ENCODE measurements at regions not wholly inside any gene's neighbourhood (a gene's known extent, or its start where the extent isn't known, plus 50 kb on each side); places are given as distances from the start of the nearest gene placed in this dataset.

DNA sequence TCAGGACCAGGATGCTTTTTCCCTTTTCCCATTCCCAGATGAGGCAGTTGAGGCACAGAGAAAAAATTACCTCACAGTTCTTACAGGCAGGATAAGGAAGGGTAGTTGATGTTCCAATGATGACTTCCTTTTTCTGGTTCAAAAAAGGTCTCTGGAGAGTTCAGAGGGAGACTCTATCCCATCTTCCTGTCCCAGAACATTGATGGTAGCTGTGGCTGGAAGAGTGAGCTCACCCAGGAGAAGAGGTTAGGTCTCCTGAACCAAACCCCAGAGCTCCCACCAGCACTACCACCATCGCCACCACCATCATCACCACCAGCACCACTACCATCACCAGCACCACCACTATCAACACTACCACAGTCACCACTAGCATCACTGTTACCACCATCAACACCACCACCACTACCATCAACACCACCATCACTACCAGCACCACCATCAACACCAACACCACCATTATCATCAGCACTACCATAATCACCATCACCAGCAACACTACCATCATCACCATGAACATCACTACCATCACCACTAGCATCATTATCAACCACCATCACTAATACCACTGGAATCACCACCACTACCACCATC, 105.5 kb upstream of the RUNX3 start:
- no peak for DNase-seq

DNA sequence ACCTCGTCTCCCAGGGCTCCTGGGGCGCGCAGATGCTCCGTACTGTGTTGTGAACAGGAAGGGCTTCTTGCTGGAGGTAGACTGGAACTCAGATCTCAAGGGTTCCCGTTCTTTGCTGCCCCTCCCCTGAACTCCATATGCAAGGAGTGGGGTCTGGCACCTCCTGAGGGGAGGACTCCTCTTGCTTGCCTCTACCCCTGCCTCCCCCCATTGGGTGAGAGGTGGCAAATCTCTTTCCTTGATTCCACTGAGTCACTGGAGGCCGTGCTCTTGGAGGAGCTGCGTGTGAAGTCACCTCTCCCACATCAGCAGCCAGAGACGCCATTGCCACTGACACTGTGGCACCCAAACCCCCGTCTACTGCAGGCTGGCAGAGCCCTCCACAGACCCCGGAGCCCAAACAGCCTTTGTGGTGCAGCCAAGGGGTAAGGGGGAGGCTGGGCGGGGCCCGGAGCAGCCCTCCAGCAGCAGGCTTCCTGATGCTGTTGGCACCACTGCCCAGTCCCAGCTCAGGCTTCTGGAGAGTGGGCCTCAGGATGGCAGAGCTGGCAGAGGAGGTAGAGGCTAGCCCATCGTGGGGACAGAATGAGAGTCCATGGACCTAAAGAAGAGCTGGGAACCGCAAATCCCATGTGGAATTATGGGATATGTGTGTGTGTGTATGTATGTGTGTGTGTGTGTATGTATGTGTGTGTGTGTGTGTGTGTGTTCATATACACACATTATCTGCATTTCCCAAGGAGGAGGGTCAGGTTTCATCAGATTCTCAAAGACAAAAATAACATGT, 104.9 kb upstream of the RUNX3 start:
- DNase-seq: no peak

DNA sequence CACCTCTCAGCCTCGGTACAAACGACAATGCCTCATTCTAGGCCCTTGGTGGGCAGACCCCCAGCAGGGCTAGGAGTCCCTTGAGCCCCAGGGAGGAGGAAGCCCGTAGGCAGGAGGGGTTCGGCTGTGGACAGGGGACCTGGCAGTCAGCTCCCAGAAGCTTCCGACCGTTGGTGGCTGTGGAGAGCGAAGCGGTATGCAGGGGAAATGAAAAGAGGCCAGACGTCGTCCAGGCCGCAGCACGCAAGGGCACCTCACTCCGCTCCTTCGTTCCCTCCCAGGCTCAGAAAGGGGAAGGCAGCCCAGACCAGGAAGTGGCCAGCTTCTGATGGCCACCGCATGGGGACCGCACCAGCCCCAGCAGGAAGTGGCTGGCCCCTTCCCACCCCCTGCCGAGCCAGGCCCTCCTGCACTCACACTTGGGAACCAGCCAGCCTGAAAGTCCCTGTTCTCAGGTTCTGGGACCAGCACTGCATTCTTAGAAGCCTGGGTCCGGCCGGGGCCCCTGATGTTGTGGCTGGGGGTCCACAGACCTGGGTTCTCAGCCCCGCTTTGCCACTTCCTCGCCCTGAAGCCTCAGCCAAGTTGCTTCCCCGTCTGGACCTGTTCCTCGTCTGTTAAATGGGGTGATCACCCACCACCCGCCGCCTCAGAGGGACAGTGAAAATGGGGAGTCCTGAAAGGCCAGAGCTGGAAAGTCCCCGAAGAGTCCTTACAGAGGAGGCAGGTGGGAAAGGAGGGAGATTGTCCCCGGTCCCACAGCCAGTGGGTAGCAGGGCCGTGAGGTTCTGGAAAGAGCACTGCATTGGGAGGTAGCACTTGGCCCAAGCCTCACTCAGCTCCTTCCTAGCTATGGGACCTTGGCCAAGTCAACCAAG, 104.0 kb upstream of the RUNX3 start:
- peak; percentile 16 for DNase-seq

DNA sequence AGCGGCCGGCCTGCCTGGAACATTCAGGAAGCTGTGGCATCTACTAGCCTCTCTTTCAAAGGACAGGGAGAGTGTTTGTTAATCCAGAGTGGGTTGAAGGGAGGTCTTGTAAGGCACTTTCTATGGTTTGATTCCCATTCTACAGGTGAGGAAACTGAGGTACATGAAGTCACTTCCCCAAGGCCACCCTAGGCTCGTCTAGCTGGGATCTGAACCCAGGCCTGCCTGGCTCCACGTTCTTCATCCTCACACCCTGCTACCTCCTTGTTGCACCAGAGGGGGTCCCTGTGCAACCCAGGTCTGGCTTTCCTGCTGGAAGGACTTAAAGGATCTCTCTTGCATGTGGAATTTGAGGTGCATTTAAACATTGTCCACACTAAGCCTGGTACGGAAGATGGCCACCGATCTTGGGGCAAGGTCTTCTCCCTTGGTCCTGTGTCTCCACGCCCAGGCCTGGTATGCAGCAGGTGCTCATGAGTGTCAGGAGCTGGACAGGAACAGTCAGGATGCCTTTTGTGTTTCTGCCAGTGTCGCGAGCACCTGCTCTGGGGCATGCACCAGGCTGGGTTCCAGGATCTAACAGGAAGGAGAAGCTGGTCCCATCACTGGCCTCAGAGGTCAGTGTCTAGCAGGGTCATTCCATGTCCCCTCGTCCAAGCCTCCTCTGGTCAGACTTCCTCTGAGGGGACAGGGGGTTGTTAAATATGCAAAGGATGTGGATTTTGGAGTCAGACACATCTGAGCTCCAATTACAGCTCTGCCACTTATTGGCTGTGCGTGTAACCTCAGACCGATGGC, 103.2 kb upstream of the RUNX3 start:
- no peak for DNase-seq

DNA sequence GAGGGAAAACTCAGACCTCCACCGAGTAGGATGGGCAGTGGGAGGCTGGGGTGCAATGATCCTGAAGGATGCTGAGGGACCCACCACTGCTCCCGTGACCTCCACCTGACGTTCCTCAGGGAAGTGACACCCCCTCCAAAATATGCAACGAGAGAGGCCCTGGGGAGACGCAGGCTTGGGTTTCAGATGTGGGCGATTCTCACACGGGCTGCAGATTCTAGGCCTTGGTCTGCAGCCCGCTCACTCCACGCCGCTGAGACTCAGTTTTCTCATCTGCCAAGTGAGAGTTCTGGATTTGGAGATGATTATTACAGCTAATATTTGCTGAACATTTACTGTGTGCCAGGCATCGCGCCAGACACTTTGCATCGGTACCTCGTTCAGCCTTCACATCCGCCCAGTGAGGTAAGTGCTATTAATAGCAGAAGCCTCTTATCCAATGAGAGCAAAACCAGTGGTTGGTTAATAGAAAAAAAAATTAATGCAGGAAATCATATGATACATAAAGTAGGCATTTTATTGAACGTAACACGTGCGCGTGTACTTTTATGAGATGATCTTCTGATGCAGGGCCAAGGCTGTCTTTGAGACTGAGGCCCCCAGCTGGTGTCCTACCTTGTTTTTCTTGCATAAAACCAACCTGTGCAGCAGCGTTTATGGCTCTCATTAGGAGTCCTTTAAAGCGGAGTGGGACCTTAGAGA, 102.0 kb upstream of the RUNX3 start:
- DNase-seq: peak; percentile 59

DNA sequence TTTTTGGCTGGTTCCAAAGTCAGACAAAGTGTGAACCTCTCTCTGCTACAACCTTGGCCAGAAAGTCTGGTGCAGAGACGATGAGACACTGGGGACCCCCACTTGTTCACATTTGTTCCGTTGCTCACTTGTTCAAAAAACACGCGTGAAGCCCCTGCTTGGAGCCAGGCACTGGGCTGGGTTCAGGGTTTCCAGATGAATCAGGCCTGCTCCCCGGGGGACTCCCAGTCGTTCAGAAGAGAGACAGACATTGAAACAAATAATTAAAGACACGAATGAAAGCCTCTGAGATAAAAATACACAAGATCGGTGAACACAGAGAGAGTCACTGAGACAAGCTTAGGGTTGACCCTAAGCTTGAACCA, 101.5 kb upstream of the RUNX3 start:
- DNase-seq: no peak

DNA sequence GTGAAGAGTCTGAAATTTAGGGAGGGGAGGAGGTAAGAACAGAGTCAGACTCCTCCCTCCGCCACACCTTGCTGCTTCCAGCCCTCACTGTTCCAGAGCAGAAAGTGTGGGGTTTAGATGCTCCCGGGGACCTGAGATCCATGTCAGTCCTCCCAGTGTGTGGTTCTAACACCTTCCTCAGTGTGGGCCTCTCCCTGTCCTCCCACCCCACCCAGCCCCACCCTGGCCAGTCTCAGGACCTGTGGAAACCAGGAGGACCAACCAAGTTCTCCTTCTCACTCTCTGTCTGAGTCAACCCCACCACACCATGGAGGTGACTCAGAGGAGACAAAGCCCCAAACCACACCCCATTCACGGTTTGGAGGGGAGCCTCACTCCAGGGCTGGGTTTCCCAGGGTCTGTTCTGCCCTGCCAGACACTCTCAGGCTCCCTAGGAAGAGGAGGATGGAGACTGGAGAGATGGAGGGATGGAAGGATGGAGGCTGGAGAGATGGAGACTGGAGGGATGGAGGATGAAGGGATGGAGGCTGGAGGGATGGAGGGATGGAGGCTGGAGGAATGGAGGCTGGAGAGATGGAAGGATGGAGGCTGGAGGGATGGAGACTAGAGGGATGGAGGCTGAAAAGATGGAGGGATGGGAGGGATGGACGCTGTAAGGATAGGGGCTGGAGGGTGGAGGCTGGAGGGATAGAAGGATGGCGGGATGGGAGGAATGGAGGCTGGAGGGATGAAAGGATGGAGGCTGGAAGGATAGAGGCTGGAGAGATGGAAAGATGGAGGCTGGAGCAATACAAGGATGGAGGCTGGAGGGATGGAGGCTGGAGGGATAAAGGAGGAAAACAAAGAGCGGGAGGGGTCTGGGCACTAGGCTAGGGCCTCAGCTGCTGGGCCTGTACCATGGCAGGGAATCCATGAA, 100.9 kb upstream of the RUNX3 start:
- no peak for DNase-seq

DNA sequence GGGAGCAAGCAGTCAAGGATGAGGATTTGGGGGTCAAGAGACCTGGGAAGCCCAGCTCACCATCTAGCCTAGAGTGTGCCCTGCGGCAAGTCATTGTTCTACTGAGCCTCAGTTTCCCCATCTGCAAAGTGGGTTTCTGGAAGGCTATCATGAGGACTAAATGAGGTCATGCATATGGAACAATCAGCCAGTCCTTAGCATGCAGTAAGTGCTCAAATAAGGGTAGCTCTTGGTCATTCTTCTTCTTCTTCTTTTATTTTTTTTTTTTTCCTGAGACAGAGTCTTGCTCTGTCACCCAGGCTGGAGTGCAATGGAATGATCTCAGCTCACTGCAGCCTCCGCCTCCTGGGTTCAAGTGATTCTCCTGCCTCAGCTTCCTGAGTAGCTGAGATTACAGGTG, 99.9 kb upstream of the RUNX3 start:
- DNase-seq: no peak

DNA sequence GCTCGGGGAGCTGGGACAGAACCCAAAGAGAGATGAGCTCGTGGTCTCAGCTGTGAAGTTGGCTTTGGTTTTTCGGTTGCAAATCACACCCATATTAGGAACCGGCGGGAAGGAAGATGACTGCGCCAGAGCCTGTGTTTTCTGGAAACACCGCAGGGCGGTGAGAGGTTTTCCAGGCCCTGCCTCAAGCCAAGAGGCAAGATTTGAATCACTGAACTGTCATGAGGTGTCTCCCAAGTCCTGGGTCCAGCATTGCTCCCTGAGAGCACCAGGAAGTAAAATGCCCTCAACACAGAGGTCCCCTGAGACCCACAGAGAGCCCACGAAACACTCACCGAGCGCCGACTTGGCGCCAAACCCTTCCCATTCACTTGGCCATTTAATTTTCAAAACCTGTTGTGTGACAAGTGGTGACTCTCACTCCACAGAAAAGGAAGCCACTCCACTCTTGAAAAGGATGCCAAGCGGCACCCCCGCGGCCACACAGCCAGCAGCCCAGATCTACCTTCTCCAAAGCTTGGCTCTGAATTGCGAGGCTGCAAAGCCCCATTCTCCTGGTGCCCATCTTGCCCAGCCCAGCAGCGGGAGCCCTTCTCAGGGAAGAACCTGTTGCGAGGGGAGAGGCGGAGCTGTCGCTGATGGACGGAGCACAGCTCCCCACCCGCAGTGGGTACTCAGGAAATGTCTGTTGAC, 99.0 kb upstream of the RUNX3 start:
- DNase-seq: no peak

DNA sequence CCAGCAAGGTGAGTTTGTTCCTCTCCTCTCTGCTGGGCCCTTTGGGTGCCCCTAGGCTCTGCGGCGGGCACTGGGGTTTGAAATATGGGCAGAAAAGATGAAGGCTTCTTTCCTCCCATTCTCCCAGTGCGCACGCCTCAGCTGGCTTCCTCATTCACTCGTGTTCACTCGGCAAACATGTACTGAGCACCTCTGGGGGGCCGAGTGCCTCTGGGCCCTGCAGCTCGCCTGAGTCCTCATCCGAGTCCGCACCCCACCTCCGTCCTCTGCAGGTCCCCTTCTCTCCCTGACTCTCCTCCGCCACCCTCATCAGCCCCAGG, 98.5 kb upstream of the RUNX3 start:
- DNase-seq: no peak

DNA sequence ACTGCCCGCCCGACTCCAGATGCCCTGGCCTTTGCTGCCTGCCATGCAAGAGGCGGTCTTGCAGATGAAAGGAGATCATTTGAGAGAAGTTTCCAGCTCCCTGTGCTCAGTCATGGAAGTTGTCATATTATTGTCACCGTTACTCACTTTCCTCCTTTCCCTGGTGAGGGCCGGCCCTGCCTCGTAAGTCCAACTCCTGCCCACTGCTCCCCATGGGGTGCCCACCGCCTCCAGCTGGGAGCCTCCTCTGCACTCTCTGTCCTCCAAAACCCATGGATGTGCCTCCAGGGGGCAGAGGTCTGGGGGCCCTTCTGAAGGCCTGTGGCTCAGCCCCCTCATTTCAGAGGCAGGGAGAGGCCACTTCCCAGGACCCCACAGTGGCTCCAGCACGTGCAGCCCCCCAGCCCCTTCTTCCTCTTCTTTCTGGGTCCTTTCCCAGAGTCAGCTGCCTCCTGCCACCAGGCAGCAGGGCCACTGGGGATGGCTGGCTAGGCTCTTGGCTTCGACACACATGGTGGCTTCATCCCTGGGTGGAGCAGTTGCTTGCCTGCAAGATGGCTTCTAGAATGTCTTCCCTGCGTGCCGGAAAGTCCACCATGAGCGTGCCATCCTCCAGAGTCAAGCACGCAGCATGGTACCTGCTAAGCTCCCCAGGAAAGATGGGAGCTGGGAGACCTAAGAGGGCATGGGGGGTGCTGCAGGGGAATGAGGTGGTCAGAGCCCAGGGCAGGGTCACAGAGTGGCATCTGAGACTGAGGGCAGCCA, 97.9 kb upstream of the RUNX3 start:
- DNase-seq: no peak

DNA sequence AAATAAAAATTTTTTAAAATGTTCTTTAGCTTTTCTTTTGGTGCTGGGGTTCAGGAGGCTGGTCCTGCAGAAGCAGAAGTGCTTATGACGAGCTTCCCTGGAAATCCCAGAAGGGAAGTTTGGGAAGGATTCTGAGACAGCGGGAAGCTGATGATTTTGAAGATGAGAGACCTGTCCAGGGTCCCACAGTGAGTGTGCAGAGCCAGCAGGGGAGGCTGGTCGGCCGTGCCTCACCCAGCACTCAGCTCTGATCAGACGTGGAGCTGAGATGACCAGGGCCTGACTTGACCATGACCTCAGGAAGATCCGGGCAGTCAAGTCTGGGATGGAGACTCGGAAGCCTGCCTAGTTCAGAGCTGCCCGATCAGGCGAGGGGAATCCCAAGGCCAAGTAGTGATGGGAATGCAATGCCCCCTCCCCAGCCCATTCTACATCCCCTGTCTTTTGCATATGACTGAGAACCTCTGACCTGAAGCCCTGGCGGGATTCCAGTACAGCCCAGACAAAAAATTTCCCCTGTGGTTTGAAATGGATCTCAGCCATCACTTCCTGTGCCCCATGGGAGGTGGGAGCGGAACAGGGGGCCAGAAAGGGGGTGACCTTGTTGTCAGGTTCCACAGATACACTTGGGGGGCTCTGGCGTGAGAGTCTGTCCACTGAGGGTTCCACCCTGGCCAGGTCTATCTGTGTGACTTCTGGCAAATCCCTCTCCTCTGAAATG, 96.8 kb upstream of the RUNX3 start:
- DNase-seq: no peak

DNA sequence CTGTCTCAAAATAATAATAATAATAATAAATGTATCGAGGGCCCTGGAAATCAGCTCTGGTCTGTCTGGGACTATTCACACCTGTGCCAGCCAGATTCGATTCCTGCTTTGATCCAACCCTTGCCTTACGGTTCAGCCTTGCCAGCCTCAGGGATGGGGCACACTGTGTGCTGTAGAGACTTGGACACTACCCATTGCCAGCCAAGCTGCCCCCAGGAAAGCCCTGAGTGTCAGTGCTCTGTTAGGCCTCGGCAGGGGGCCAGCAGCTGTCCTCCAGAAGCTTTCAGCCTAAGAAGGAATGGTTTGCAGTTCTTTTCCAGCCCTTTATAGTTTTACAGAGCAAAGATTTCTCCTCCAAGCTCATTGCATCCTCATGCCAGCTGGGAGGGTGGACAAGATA, 96.2 kb upstream of the RUNX3 start:
- no peak for DNase-seq

DNA sequence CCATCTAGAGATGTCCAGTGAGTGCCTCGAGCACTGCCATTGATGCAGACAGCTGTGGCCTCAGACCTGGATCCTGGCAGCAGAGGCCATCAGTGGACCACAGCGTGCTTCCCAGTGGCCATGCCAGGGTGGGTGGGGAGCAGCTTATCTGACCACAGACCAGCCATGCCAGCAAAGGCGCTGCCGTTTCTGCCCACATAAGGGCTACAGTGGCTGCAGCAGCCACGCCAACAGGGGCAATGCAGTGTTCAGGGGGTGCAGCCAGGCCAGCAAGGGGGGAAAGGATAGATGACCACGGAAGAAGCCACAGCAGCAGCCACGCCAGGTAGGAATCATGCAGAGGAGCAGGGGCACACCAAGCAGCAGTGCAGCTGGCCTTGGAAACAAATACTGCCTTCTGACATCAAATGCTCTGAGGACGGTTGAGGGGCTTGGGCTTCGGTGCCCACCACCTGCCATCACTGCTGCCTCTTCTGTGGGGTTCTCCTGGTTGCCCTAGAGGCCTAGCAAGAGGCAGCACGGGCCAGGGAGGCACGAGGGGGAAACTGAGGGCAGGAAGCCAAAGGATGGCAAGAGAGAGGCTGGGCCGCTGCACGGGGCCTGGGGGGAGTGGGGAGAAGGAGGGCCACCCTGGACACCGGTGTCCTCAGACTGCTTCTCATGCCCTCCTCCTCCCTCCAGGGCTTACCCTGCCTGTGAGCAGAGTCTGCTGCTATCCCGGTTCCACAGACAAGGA, 94.7 kb upstream of the RUNX3 start:
- DNase-seq: no peak

DNA sequence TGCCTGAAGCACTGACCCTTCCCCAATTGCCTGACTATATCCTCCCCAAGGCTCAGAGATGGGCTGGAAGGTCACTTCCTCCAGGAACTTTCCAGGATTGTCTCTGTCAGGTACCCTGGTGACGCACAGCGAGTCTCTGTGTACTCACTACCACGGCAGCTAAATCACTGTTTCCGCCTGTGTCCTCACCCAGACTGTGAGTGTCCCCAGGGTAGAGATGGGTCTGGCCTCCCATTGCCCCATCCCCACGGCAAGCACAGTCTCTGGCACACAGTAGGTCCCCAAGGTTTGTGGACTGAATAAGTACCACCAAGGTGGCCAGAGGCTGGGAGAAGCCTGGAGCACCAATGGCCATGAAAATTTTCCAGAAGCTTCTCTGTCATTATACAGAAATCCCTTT, 93.8 kb upstream of the RUNX3 start:
- DNase-seq: no peak

DNA sequence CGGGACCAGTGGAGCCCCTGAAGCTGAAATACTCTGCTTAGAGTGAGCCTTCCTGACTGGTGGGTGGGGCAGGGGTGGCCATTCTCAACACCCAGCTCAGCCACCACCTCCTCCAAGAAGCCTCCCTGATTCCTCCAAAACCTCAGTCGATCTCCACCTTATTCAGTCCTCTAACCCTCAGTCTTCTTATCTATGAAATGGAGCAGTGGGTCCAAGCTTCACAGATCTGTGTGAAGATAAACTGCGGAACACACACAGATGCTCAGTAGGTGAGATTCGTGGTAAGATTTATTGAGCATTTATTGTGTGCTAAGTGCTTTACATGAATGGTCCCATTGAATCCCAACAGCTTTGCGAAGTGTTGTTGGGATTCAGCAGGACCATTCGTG, 93.1 kb upstream of the RUNX3 start:
- no peak for DNase-seq

DNA sequence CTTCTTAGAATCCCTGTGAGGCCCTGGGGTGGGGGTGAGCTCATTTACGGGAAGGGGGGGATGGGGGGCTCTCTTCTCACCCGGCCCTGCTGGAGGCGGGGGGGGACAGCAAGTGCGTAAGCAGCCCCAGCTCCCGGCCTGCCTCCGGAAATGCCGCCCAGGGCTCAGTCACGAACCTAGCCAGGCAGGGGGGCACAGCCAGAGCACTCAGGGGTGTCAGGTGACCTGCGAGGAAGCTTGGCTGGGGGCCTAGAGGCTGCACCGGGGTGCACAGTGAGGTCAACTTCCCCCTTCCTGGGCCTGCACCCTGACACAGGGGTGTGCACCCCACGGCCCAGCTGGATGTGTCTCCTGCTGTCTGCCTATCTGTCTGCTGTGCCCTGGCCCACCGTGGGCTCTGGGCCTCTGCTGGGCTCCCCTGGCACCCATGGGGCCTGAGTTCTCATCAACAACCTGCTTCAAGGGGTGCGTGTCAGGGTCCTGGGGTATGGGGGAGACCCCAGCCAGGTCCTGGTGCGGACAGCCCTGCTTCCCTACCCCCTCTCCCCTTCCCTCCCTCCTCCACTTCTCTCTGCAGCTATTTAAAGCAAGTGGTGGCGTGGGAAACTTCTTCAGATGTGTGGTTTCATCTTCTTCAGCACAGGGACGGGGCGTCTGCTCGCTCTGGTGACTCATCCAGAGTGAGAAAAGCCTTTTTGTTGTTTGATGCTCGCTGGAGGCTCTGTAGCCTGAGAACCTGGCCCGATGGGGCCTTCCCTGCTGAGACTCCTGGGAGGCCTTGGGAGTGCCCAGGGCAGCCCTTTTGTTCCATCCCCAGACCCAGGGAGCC, 92.5 kb upstream of the RUNX3 start:
- peak; percentile 67 for DNase-seq
